HG02571 (cell line): ENCODE measurements at regions not wholly inside any gene's neighbourhood (a gene's known extent, or its start where the extent isn't known, plus 50 kb on each side); places are given as distances from the start of the nearest gene placed in this dataset.

Source experiments
- ATAC-seq: cut with Tn5 transposase; IDR thresholded peaks from one replicate; pipeline ENCODE4 v1.9.1; 2021; ENCODE audit warnings: mild to moderate bottlenecking, moderate library complexity; ENCODE audit not compliant: unreplicated experiment

DNA sequence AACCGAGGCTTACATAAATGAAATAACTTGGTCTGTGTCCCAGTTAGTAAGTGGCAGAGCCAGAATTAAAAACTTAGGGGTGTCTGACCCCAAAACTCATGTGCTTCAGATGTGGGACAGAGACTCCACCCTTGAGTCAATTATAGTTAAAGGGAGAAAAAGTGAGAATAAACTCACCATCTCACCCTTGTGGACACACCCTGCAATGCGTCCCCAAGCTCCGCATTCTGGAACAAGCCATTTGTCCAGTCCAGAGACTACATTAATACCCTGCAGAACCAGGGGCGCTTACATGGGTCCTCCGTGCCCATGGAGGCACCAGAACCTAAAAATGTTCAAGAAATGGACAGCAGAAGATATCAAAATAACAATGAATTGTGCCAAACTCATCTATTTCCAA, 207.0 kb upstream of the ZNF507 start:
- ATAC-seq: no peak

GRCh38 chr19:32141840-32142511, 203.4 kb upstream of the ZNF507 start:
- ATAC-seq: no peak

GRCh38 chr19:32146664-32147063, 198.7 kb upstream of the ZNF507 start:
- no peak for ATAC-seq

- no peak for ATAC-seq
Observed at GRCh38 chr19:32150605-32151004, 194.8 kb upstream of the ZNF507 start.

GRCh38 chr19:32154418-32154817, 191.0 kb upstream of the ZNF507 start:
- ATAC-seq: no peak

GRCh38 chr19:32164384-32164992, 180.9 kb upstream of the ZNF507 start:
- ATAC-seq: no peak

DNA sequence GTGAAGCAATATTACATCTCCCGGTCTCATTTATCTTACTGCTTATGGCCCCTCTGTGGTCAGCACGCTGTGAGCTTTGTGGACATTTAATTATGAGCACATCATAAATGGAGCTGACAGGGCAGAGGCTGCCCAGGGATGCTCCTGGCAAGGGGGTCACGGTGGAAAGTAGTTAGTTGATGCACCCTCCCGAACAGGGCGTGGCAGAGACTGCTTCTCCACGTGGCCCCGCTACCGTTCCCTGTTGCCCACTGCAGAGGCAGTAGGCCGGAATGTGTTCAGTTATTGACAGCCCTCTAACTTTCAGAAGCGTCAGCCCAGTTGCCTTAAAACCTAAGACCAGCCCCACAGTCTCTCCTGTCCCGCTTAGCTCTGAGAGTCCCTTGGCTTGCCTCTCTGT, 180.3 kb upstream of the ZNF507 start:
- no peak for ATAC-seq

DNA sequence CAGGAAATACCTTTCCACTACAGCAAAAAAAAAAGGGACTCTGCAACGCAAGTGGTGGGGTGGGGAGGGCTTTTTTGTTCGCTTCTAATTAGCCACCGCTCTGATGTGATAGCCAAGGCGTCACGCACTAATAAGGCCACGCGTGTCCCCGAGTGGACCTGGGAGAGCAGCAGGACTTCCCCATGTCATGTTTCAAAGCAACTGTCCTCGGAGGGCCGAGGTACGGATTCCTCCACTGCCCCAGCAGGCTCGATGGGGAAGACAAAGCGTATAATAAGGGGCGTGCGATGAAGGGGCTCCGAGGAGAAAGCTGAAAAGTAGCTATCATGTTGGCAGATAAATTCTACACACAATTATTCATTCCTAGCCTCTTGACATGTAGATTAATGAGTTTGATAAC, 179.7 kb upstream of the ZNF507 start:
- ATAC-seq: no peak

- ATAC-seq: no peak
Observed at GRCh38 chr19:32166238-32166637, 179.2 kb upstream of the ZNF507 start.

- no peak for ATAC-seq
Observed at GRCh38 chr19:32168111-32168510, 177.3 kb upstream of the ZNF507 start.

GRCh38 chr19:32168606-32169005, 176.8 kb upstream of the ZNF507 start:
- no peak for ATAC-seq

DNA sequence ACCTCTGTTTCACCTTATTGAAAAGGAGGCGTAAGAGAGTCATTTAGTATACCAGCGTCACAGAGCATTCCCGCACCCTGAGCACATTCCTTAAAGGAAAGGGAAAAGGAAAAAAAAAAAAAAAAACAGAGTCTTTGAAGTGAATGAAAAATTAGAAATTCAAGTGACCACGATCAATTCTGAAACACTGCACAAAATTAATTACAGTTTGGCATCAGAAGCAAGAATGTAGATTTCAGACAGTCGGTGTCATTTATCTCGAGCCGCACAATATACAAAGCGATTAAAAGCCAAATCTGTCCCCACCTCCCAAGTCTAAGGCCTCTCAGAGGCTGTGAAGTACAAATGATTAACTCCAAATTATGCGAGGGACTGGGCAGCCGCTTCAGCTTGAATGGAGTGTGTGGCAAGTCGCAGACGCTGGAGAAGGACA, 173.7 kb upstream of the ZNF507 start:
- no peak for ATAC-seq

DNA sequence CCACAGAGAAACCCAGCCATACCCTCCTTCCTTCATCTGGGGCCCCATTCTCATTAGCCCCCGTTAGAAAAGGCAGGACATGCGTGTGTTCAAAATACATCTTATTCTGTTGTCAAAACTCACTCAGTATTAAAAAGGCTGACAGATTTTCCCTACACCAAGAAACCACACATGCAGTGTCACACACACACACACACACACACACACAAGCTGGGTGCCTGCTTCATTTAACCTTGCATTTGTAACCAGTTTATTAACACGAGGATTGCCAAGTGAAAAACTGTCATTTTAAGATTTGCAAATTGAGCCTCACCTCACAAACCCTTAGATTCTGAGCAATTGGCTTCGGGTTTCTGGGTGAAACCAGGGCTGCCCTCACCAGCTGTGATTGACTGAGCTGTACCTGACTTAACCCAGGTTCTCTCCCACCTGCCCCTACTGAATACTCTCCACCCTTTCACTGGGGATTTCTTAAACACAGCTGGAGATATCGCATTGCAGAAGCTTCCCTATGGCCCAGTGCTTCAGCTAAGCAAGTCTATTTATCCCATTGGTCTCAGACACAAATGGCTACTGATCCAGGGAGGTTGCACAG, 172.7 kb upstream of the ZNF507 start:
- no peak for ATAC-seq

- no peak for ATAC-seq
Observed at GRCh38 chr19:32173836-32174235, 171.6 kb upstream of the ZNF507 start.

GRCh38 chr19:32174386-32175113, 170.9 kb upstream of the ZNF507 start:
- no peak for ATAC-seq

- ATAC-seq: no peak
Observed at GRCh38 chr19:32176591-32176990, 168.8 kb upstream of the ZNF507 start.

DNA sequence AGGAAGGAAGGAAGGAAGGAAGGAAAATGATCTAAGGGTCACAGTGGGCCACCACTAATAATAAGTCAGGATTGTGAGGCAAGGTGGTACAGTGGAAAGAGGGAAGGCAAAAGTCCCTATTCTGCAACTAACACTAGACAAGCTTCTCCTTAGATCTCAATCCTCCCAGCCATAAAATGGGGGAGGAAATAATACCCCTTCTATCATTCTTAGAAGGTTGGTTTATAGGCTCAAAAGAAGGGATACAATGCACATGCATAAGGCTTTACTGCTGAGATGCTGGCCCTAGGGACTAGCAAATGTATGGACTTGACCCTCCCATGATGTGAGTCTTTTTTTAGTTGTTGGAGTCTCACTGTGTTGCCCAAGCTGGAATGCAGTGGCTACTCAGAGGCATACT, 167.7 kb upstream of the ZNF507 start:
- ATAC-seq: no peak

- ATAC-seq: no peak
Observed at GRCh38 chr19:32178401-32178800, 167.0 kb upstream of the ZNF507 start.

GRCh38 chr19:32178956-32179355, 166.5 kb upstream of the ZNF507 start:
- ATAC-seq: no peak

- no peak for ATAC-seq
Observed at GRCh38 chr19:32181216-32181920, 164.0 kb upstream of the ZNF507 start.
